Motor neuron (in vitro differentiated cells): ENCODE measurements at regions not wholly inside any gene's neighbourhood (a gene's known extent, or its start where the extent isn't known, plus 50 kb on each side); places are given as distances from the start of the nearest gene placed in this dataset.

Experiments
- ATAC-seq, 8 experiments: fragments of 200-7000 bp; cut with Tn5 transposase; replicated peaks in 6 of 8; 2 replicates each; pipeline ENCODE4 v1.8.0; 2021; ENCODE audit warnings: mild to moderate bottlenecking in 8 of 8, moderate library complexity in 8 of 8
- H3K27ac ChIP-seq, 2 donors: fragments of 250-450 bp; sonication (Bioruptor Pico); 2 replicates each; pipeline ENCODE4 v1.9.0; 2021; ENCODE audit warnings: antibody characterized with exemption in 2 of 2, mild to moderate bottlenecking in 2 of 2, moderate library complexity in 1 of 2
- H3K4me1 ChIP-seq, 2 donors: fragments of 250-450 bp; sonication (Bioruptor Pico); replicated peaks in 1 of 2; 2 replicates each; pipeline ENCODE4 v1.6.1; 2021; ENCODE audit warnings: antibody characterized with exemption in 2 of 2, mild to moderate bottlenecking in 2 of 2, moderate library complexity in 1 of 2
- H3K4me3 ChIP-seq, 5 donors: fragments of 250-450 bp; sonication (Bioruptor Pico); 2 replicates each; pipeline ENCODE4 v1.9.0; 2021; ENCODE audit warnings: antibody characterized with exemption in 5 of 5, mild to moderate bottlenecking in 5 of 5, moderate library complexity in 4 of 5
- WGBS, 10 experiments: fragments of 450-650 bp; shearing (Covaris generic); methylation state at CpG; one replicate each; pipeline ENCODE4 v1.0.0; 2022; 5-methylcytosine and 5-hydroxymethylcytosine counted together
- in situ Hi-C, 9 experiments: fragments of 400-800 bp; cut with MboI; loops; one replicate each; pipeline ENCODE4 v1.15.0; 2021; ENCODE audit warnings: low sequenced_read_pairs in 9 of 9, low pct_unique_long_range_greater_than_20kb in 2 of 9; ENCODE audit not compliant: unreplicated experiment in 9 of 9

DNA sequence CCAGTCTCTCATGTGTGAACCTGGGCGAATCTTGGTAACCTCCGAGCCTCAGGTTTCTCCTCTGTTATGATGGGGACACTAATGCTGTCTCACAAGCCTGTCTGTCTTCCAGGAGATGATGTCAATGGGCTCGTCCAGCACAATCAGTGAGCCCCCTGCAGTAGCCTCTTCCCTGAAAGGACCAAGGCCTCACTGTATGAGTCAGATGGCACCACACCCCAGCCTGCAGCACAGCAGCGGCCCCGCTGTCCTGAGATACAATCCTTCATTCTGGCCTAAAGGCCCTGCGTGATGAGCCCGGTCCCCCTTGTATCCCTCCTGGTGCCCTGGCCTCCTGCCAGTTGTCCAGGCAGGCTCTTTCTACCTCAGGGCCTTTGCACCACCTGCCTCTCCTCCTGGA is 234.4 kb downstream of the IRF8 start:
- in situ Hi-C loops: no loop called here
- no peaks in the 10 kb centered on the region for H3K4me1 ChIP-seq
- 0 to 100% (median 64%) methylated on average over 1 to 7 of the region's 7 CpGs; no CpG with 5 or more reads in 6 of the 10 experiments for WGBS, 10 experiments
- H3K27ac ChIP-seq: no peak overlapping the region
- peak in 5 of 8 experiments; percentile 29 to 74 (median 36) for ATAC-seq
- H3K4me3 ChIP-seq: no peak overlapping the region

DNA sequence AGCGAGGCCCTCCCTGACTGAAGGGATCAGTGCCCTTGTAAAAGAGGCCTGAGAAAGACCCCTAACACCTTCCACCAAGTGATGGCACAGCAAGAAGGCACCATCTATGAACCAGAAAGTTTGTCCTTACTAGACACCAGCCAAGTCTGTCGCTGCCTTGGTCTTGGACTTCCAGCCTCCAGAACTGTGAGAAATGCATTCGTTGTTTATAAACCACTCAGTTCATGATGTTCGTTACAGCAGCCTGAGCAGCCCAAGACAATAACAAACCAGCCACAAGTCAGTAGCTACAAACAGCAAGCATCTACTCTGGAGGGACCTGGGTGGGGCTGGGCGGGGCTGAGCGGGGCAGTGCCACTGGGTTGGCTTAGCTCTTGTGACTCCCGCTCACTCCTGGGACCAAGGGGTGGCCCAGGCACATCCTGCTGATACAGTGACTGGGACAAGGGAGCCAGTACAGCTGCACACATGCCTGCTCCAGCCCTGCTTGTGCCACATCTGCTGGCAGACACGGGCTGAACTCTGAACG is 234.9 kb downstream of the IRF8 start:
- no peaks in the 10 kb centered on the region for H3K4me1 ChIP-seq
- ATAC-seq: no peak
- in situ Hi-C loops: no loop called here
- no peak overlapping the region for H3K4me3 ChIP-seq
- 60 to 100% (median 80%) methylated on average over 1 to 2 of the region's 9 CpGs; no CpG with 5 or more reads in 5 of the 10 experiments for WGBS, 10 experiments
- H3K27ac ChIP-seq: no peak overlapping the region

DNA sequence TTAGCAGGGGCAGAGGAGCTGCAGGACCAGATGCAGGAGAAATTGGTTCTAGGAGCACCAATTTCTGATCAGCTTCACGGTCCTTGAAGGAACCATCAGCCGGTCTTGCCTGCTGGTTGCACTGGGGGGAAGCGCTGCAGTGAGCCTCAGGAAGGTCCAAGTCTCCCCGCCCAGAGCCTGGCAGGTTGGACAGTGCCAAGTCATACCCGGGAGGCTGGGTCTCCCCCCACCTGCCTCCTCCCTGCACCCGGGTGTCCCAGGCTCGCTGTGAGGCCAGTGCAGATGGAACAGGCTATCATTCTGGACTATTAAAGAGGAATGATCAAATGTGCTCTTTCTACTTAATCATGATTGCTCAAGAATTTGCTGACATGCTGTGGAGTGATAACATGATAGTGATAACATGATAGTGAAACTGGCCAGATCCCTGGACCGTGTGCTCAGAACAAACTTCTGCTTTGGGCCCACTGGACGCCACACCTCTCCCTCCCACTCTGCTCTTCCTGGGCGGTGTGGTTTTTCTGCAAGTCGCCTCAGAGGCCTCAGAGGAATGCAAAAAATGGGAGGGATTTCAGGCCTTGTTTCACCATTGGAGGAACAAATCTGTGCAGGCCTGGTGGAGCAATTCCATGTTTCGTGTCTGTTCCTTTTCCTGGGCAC is 236.0 kb downstream of the IRF8 start:
- in situ Hi-C loops: no loop called here
- Histone ChIP-seq H3K4me1 (no peaks in the 10 kb centered on the region), H3K4me3 (no peak overlapping the region), H3K27ac (no peak overlapping the region)
- WGBS, 10 experiments: 0 to 100% (median 82%) methylated on average over 1 to 7 of the region's 12 CpGs; no CpG with 5 or more reads in 2 of the 10 experiments
- peak in 1 of 8 experiments; percentile 17 for ATAC-seq

DNA sequence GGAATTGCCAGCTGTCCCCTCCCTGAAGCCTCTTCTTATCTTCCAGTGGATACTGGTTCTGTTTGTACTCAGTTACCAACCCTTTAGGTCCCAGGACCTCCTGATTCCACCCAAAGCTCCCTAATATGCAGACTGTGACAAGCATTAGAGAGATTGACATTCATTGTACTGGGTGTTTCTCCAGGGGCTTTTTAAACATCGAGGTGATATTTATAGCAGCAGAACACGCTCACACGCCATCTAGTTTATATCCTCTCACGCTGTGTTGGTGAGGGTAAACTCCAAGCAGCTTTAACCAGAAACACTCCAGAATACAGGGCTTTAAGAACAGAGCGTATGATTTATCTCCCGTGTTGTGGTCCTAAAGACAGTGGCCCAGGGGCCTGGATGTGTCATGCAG is 238.4 kb downstream of the IRF8 start:
- ATAC-seq: no peak
- H3K4me3 ChIP-seq: no peak overlapping the region
- 7 to 90% (median 62%) methylated on average over 2 to 5 of the region's 6 CpGs; no CpG with 5 or more reads in 2 of the 10 experiments for WGBS, 10 experiments
- H3K27ac ChIP-seq: no peak overlapping the region
- in situ Hi-C loops: no loop called here
- no peaks in the 10 kb centered on the region for H3K4me1 ChIP-seq

DNA sequence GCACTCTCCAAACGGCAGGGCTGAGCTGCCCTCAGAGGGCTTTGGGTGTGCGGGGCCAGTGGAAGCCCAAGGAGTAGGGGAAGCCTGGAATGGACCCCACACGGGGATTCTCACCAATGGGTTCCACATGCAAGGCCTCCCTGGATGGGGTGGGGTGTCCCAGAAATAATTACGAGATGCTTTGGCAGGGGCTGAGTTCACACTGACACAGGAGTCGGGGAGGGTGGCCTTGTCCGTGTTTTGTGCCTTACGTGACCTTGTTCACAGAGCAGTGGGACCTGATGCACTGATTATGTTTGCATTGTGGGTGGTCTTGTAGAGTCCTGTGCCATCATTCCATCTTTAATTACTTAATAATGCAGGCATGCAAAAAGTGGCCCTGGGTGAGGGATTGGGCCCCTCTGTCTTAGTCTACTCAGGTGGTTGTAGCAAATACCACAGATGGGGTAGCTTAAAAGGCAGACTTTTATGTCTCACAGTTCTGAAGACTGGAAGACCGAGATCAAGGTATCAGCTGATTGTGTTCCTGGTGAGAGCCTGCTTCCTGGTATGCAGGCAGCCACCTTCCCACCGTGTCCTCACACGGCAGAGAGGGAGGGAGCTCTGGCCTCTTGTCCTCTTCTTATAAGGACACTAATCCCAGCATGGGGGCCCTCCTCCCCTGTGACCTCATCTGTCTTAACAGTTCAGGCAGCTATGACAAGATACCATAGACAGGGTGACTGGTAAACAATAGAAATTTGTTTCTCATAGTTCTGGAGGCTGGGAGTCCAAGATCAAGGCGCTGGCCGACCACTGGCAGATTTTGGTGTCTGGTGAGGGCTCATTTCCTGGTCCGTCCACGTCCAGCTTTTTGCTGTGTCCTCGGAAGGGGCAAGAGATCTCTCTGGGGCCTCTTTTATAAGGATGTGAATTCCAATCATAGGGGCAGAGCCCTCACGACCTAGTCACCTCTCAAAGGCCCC is 239.4 kb downstream of the IRF8 start:
- H3K4me3 ChIP-seq: no peak overlapping the region

DNA sequence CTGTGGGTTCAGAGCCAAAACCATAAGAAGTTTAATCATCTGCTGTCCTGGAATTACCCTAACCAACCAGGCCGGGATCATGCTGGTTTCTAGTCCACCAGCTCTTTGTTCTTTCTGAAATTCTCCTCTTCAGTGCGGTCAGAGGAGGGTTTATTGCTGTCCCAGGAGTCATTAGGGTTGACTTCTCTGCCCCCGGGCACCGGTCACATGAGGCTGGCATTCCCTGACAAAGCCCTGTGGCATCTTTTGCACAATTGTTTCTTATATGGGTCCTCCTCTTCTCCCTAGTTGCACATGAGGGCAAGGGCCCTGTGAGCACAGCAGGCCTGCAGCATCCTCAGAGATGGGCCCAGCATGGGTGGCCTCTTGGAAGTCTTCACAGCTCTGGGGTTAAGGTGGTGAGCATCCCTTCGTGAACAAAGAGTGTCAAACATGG is 243.9 kb downstream of the IRF8 start:
- no peak for ATAC-seq
- 10 to 79% (median 59%) methylated on average over 1 to 5 of the region's 5 CpGs; no CpG with 5 or more reads in 3 of the 10 experiments for WGBS, 10 experiments

More for the DNA sequence above, 239.4 kb downstream of the IRF8 start:
- in situ Hi-C loops: no loop called here
- WGBS, 10 experiments: 37 to 100% (median 40%) methylated on average over 1 to 5 of the region's 16 CpGs; no CpG with 5 or more reads in 5 of the 10 experiments
- no peak overlapping the region for H3K27ac ChIP-seq
- no peak for ATAC-seq
- no peaks in the 10 kb centered on the region for H3K4me1 ChIP-seq

DNA sequence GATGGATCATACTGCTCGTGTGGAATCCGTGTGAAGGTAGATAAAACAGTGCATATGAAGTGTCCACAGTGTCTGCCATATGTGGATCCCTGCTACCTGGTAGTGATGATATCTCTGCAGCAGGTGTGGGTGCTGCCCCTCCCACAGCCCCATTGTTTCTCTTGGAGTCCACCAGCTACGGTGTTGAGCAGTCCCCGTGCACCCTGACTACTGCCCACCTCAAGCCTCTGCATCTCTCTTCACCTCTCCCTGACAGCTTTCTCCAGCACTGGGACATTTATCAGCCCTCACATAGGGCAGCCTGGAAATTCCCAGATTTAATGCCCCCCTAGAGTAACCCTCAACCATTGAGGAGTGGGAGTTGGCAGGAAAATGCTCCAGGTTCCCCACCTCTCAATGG is 244.7 kb downstream of the IRF8 start:
- WGBS, 10 experiments: 54 to 100% (median 78%) methylated on average over 2 to 4 of the region's 4 CpGs; no CpG with 5 or more reads in 5 of the 10 experiments
- no peak for ATAC-seq
- Histone ChIP-seq H3K4me3 (no peak overlapping the region), H3K4me1 (no peaks in the 10 kb centered on the region), H3K27ac (no peak overlapping the region)
- in situ Hi-C loops: no loop called here

More for the DNA sequence above, 243.9 kb downstream of the IRF8 start:
- H3K27ac ChIP-seq: no peak overlapping the region
- in situ Hi-C loops: no loop called here
- no peak overlapping the region for H3K4me3 ChIP-seq
- no peaks in the 10 kb centered on the region for H3K4me1 ChIP-seq

DNA sequence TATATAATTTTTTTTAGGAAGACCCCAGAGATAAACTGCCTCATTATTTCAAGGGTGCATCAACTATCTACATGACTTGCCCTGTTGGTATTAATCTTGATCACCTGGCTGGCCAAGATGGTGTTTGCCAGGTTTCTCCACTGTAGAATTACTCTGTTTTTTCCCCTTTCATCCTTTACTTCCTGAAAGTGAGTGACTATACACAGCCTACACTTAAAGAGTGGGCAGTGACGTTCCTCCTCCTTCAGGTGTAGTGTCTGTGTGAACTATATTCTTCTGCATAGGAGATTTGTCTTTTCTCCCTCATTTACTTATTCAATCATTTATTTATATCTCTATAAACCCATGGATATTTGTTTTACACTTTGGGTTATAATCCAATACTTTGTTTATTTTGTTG is 246.7 kb downstream of the IRF8 start:
- no peak for ATAC-seq
- 0 to 86% (median 35%) methylated on average over 1 of the region's 1 CpG; no CpG with 5 or more reads in 4 of the 10 experiments for WGBS, 10 experiments
- H3K27ac ChIP-seq: no peak overlapping the region

DNA sequence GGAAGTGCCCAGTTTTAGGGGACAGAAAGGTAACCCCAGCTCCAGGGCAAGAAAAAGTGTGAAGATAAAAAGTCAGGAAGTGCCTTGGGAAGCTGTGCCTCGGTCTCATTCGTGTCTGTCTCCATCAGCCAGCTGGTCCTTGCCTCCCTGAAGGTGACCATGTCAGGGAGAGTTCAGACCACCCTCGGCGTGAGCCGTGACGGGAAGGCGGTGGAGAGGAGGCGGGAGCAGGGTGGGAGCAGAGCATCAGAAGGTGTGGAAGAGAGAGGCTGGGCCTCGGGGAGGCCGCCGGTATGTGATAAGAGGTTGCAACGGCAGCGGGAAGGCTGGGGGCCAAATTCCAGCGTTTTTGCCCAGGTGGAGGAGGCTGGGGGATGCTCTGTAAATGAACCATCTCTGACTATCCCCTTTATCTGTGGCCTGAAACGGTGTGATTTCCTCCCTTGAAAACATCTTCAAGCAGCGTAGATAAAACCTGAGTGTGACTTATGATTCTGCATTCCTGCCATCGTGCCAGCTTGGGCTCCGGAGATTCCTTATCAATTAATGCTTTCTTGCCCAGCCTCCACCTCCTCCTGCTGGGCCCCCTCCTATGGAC is 251.8 kb downstream of the IRF8 start:
- Histone ChIP-seq H3K4me3 (no peak overlapping the region), H3K4me1 (no peaks in the 10 kb centered on the region), H3K27ac (no peak overlapping the region)
- in situ Hi-C loops: loop anchor here in 1 of 9 experiments (25.0 kb wide), 1 partner anchor 88 kb away; no protein-coding TSS in a partner anchor
- ATAC-seq: no peak
- 25 to 96% (median 59%) methylated on average over 2 to 16 of the region's 18 CpGs; no CpG with 5 or more reads in 3 of the 10 experiments for WGBS, 10 experiments

More for the DNA sequence above, 246.7 kb downstream of the IRF8 start:
- in situ Hi-C loops: no loop called here
- Histone ChIP-seq H3K4me3 (no peak overlapping the region), H3K4me1 (no peaks in the 10 kb centered on the region)

DNA sequence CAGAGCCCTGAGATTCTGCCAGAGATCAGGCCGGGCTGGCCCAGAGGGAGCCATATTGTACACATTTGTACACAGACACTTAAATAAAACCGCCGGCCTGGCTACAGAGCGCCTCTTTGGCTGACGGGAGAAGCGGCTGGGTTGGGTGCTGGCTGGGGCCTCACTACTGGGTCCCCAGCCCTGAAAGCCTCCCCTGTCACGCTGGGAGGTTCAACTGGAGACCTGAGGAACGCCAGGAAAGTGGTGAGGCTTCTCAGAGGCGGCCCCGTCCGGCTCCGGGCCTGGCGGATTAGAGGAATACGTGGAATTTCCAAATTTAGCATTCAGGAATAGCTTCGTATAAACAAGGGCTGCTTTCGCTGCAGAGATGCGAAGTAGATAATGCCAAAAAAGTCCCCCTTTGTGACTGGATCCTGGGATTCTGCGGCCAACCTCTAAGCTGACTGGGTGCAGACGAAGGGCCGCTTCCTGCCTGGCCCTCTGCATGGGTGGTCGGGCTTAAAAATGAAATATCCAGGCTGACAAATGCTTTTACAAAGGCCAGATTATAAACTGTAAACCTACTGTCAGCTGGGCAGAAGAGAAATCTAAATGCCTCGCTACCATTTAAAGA is 252.4 kb downstream of the IRF8 start:
- no peak for ATAC-seq
- in situ Hi-C loops: loop anchor here in 1 of 9 experiments (25.0 kb wide), 1 partner anchor 89 kb away; no protein-coding TSS in a partner anchor
- H3K4me1 ChIP-seq: no peaks in the 10 kb centered on the region
- H3K4me3 ChIP-seq: no peak overlapping the region
- H3K27ac ChIP-seq: no peak overlapping the region
- WGBS, 10 experiments: 15 to 91% (median 82%) methylated on average over 1 to 17 of the region's 22 CpGs; no CpG with 5 or more reads in 2 of the 10 experiments

DNA sequence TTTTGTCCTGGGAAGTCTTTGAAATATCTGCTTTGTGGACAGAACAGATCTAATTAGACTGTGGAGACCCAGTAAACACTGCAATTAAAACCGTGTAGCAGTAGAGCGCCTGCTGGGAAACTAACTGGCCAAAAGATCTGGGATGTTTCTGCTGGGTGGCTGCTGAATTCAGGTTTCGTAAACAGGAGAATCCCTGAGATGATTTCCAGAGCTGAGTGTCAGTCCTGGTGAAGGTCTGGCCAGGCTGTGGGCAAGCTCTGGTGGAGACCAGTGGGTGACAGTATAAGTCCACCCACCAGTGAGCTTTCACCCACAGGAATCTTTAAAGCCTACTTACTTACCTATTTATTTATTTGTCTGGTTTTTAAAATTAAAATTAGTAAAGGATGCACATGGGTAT is 257.2 kb downstream of the IRF8 start:
- in situ Hi-C loops: loop anchor here in 1 of 9 experiments (25.0 kb wide), 1 partner anchor 94 kb away; no protein-coding TSS in a partner anchor
- WGBS, 10 experiments: 0 to 79% (median 40%) methylated on average over 2 to 3 of the region's 3 CpGs; no CpG with 5 or more reads in 4 of the 10 experiments
- Histone ChIP-seq H3K27ac (no peak overlapping the region), H3K4me1 (no peaks in the 10 kb centered on the region), H3K4me3 (no peak overlapping the region)
- ATAC-seq: no peak

DNA sequence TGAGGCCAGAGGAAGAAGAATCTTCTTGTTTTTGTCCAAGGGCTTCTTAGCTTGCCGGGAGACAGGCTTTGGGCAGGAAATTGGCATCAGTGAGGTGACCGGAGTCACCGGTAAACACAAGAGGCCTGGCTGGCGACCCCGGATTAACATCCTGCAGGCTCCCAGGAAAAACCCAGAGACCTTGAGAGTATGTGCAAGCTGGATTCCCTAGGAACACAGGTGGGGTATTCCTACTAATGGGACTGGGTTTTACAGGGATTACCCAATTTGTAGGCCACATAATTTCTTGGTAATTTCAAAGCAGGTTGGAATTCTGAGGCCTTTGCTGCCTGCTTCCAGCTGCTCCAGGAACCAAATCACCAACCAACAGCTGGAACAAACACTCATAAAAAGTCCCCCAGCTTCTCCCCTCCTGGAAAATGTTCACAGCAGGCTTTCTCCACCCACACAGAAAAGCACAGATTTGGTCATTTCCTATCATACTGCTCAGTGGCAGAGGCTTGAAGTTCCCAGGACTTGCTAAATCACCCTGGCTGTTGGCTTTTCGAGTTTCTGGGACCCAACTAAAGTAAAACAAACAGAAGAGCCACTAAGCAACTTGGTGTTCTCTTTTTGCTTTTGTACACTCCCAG is 258.8 kb downstream of the IRF8 start:
- H3K4me1 ChIP-seq: no peaks in the 10 kb centered on the region
- no peak for ATAC-seq
- 59 to 100% (median 81%) methylated on average over 1 to 4 of the region's 6 CpGs; no CpG with 5 or more reads in 3 of the 10 experiments for WGBS, 10 experiments
- no peak overlapping the region for H3K4me3 ChIP-seq
- in situ Hi-C loops: loop anchor here in 1 of 9 experiments (25.0 kb wide), 1 partner anchor 95 kb away; no protein-coding TSS in a partner anchor
- H3K27ac ChIP-seq: no peak overlapping the region
